Activated CD4-positive, alpha-beta memory T cell treated with anti-CD3 and anti-CD28 coated beads, Interleukin-2, amount 10 ng/mL, durations not matched to agents 7 days and 5 days (primary cell): ENCODE measurements at regions not wholly inside any gene's neighbourhood (a gene's known extent, or its start where the extent isn't known, plus 50 kb on each side); places are given as distances from the start of the nearest gene placed in this dataset.
"Not testable (repeated sequence)": the region's sequence is repeated elsewhere in the genome, so short reads cannot be mapped to it uniquely, and the experiment has no call there.

Experiments
- CTCF ChIA-PET: fragments of 350-600 bp; sonication (Branson Sonifier 250); formaldehyde crosslinking; loops from one replicate; lab custom pipeline; 2021; ENCODE audit warnings: antibody characterized with exemption, inconsistent platforms; lab: Charles Lee
- POLR2A ChIA-PET: fragments of 350-600 bp; sonication (Branson Sonifier 250); formaldehyde crosslinking; loops from one replicate; lab custom pipeline; 2021; ENCODE audit warnings: antibody characterized with exemption; lab: Charles Lee
- DNase-seq: peaks from one replicate; pipeline ENCODE4 v3.0.0-alpha.2; 2020
- H3K27ac Mint-ChIP-seq: one replicate; pipeline ENCODE4 v1.8.0; 2021; ENCODE audit warnings: mild to moderate bottlenecking, mixed read lengths
- H3K27me3 Mint-ChIP-seq: one replicate; pipeline ENCODE4 v1.8.0; 2021; ENCODE audit warnings: mixed read lengths
- H3K36me3 Mint-ChIP-seq: one replicate; pipeline ENCODE4 v1.8.0; 2021; ENCODE audit warnings: low read depth, mixed read lengths
- H3K4me1 Mint-ChIP-seq: one replicate; pipeline ENCODE4 v1.8.0; 2021; ENCODE audit warnings: mixed read lengths
- H3K4me3 Mint-ChIP-seq: one replicate; pipeline ENCODE4 v1.8.0; 2021; ENCODE audit warnings: mild to moderate bottlenecking, mixed read lengths
- H3K9me3 Mint-ChIP-seq: one replicate; pipeline ENCODE4 v1.8.0; 2021; ENCODE audit warnings: mixed read lengths

DNA sequence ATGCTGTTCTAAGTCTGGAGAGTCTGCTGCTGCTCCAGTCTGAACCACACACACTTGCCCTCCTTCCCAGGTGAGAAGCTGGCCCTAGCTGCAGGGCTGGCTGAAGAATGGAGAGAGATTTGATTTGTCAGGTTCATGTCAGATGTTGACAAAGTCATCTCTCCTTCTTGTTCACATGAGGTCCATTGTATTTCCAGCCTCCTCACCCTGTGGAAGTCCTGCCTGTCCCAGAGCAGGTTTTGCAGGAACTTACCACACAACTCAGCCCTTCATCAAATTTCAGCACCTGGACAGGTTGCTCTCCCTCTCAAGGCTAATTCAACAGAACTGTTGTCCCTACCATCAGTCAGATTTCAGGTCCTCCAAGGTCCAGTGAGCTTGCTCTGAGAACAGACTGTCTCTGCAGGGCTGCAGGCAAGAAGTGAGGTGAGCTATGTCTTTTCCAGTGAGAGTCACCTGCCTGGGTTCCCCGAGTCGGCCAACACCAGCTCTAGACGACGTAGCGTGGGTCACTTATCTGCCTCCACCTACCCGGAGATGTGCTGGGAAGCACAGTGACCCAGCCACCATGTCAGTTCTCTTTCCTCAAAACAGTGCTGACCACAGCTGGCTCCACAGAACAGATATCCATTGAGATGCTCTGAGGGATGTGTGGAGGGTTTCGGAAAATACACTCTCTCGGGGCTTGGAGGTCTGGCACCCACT lies 58.0 kb upstream of the CD93 start:
- ChIA-PET POLR2A (interaction anchor here (1.4 kb wide), 1 partner anchor 58 kb away, joined by 4 read pairs; the partner anchor contains the start of gene CD93), CTCF (no interaction called here)
- peaks cover 72% of the 10 kb centered on the region for H3K4me1 Mint-ChIP-seq
- no peak for DNase-seq
- H3K4me3 Mint-ChIP-seq: no peak overlapping the region
- no peaks in the 10 kb centered on the region for H3K36me3 Mint-ChIP-seq
- peaks cover 5% of the 10 kb centered on the region for H3K27me3 Mint-ChIP-seq
- H3K9me3 Mint-ChIP-seq: no peaks in the 10 kb centered on the region
- no peak overlapping the region for H3K27ac Mint-ChIP-seq

DNA sequence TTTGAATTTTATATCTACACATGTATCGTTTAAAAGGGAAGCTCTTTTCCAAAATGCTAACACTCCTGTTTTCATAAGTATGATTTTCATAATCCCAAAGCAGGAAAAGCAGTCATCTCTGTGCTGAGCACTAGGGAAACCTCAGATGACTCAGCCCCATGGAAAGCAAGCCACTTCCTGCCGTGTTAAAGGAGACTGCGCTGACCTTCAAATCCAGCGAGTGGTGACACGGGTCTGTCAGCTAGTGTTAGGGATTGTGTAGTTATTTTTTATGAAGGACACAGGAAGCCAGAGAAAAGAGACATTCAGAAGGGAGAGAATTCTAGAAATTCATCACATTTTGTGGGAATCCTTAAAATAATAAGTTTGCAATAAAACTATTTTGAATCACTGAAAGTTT lies 57.0 kb upstream of the CD93 start:
- Mint-ChIP-seq H3K27ac (peak overlapping the region; percentile 89), H3K4me1 (peaks cover 64% of the 10 kb centered on the region), H3K27me3 (peaks cover 7% of the 10 kb centered on the region), H3K4me3 (no peak overlapping the region), H3K36me3 (no peaks in the 10 kb centered on the region), H3K9me3 (no peaks in the 10 kb centered on the region)
- ChIA-PET CTCF (interaction anchor here (0.8 to 1.3 kb wide), 5 partner anchors 9 to 278 kb away, joined by 3 to 4 read pairs (median 3); partner anchors contain the start of gene NAPB), POLR2A (interaction anchor here (0.8 to 1.5 kb wide), 4 partner anchors 57 to 278 kb away, joined by 3 to 8 read pairs (median 4); partner anchors contain the start of genes CD93 and NAPB)
- peak; percentile 64 for DNase-seq

DNA sequence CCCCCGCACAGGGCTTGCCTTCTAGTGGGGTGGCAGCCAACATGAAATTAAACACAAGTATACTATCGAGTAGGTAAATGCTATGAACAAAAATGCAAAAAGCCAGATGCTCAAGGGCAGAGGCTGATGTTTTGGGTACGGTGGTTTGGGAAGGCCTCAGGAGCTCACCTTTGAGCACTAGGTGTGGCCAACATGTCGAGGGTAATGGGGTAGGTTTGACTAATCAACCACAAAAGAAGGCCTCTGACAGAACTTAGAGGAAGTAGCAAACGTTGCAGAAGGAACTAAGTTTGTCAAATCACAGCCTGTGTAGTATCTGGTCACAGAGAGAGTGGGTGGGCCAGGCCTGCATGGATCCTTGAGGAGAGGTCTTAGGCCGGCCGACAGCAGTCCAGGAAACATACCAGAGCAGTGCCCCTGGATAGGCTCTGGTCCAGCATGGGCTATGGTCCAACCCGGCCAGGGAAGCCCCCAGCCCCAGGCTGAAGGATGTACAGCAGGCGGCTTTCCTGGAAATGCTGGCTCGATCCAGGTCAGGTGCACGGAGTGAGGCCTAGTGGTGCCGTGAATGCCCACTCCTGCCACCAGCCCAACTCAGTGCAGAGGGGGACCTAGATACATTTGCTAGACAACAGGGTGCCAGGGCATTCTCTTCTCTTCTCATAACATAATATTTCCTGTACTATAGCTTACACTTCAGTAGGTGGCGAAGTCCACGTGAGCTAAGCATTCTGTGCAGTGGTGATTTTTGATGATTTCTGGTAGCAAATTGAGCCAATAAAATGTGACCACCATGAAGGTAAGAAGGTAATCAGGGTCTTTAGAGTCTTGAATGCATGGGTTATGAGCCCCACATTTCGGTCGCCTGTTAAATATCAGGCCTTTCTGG lies 56.3 kb upstream of the CD93 start:
- no peaks in the 10 kb centered on the region for H3K9me3 Mint-ChIP-seq
- H3K4me3 Mint-ChIP-seq: peak overlapping the region; percentile 42
- H3K27me3 Mint-ChIP-seq: peaks cover 7% of the 10 kb centered on the region
- POLR2A ChIA-PET: interaction anchor here (0.8 to 1.9 kb wide), 7 partner anchors 9 to 279 kb away, joined by 3 to 8 read pairs (median 4); partner anchors contain the start of genes CD93 and NAPB
- CTCF ChIA-PET: interaction anchor here (0.8 to 1.3 kb wide), 7 partner anchors 10 to 279 kb away, joined by 3 to 4 read pairs (median 3); partner anchors contain the start of gene NAPB
- peak overlapping the region; percentile 89 for H3K27ac Mint-ChIP-seq
- DNase-seq: peak; percentile 66
- no peaks in the 10 kb centered on the region for H3K36me3 Mint-ChIP-seq
- H3K4me1 Mint-ChIP-seq: peaks cover 57% of the 10 kb centered on the region

GRCh38 chr20:23141450-23142161 lies 55.5 kb upstream of the CD93 start:
- ChIA-PET CTCF (interaction anchor here (1.0 to 1.1 kb wide), 3 partner anchors 9 to 24 kb away, joined by 3 read pairs; no protein-coding TSS in a partner anchor), POLR2A (interaction anchor here (0.9 to 1.9 kb wide), 6 partner anchors 8 to 208 kb away, joined by 3 to 8 read pairs (median 4); partner anchors contain the start of gene CD93)
- Mint-ChIP-seq H3K27ac (peak overlapping the region; percentile 89), H3K27me3 (peaks cover 6% of the 10 kb centered on the region), H3K4me1 (peaks cover 49% of the 10 kb centered on the region), H3K9me3 (no peaks in the 10 kb centered on the region), H3K36me3 (no peaks in the 10 kb centered on the region), H3K4me3 (no peak overlapping the region)
- no peak for DNase-seq

DNA sequence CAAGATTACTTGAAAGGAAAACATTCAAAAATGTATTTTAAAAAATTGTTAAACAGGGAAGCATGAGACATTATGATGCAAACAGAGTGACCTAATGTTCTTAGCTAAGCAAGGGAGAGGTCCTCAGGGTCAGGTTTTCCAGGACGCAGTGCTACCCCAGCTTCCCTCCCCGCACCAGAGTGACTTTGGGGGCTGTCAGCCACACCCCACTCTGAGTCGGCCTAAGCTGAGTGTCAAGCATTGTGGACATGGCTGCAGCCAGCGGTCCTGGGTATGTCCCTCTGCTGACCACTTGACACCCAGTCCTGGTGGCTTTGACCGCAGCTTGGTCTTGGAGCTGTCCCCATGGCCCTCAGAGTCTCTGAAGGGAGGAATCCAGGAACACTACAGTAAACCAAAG lies 54.9 kb upstream of the CD93 start:
- ChIA-PET POLR2A (interaction anchor here (1.0 to 1.9 kb wide), 3 partner anchors 9 to 52 kb away, joined by 3 to 4 read pairs (median 3); no protein-coding TSS in a partner anchor), CTCF (no interaction called here)
- DNase-seq: no peak
- Mint-ChIP-seq H3K27me3 (peaks cover 3% of the 10 kb centered on the region), H3K9me3 (no peaks in the 10 kb centered on the region), H3K4me3 (no peak overlapping the region), H3K4me1 (peaks cover 45% of the 10 kb centered on the region), H3K36me3 (no peaks in the 10 kb centered on the region), H3K27ac (no peak overlapping the region)

DNA sequence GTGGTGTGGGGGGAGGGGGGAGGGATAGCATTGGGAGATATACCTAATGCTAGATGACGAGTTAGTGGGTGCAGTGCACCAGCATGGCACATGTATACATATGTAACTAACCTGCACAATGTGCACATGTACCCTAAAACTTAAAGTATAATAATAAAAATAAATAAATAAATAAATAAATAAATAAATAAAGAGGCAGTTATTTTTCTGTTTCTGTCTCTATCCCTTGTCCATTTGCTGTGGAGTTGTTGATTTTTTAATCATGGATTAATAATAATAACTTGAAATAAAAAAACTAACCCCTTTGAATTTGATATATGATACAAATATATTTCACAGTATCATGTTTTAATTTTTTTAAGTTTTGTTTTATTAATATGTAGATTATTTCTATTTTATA lies 53.9 kb upstream of the CD93 start:
- H3K9me3 Mint-ChIP-seq, H3K27ac Mint-ChIP-seq, H3K27me3 Mint-ChIP-seq, DNase-seq, CTCF ChIA-PET, H3K36me3 Mint-ChIP-seq, H3K4me3 Mint-ChIP-seq: not testable (repeated sequence)
- peaks cover 43% of the 10 kb centered on the region for H3K4me1 Mint-ChIP-seq
- POLR2A ChIA-PET: interaction anchor here (1.6 kb wide), 1 partner anchor 10 kb away, joined by 3 read pairs; no protein-coding TSS in a partner anchor

DNA sequence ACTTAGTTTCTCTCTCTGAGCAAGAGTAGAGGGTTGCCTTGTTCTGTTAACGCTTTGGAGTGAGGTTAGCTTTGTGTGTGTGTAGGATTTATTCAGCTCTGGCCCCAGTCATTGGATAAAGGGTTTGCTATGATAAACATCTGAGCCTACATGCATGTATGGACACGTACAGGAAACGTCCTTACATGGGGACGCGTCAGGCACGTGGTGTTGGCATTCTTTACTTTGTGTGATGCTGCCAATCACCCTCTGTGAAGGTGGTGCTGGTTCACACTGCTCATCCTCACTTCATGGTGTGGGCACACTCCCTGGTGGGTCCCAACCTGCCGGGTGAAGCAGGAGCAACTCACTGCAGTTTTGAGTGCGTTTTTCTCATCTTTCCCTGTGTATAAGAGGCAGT lies 53.4 kb upstream of the CD93 start:
- H3K27ac Mint-ChIP-seq: no peak overlapping the region
- no peaks in the 10 kb centered on the region for H3K9me3 Mint-ChIP-seq
- H3K4me1 Mint-ChIP-seq: peaks cover 42% of the 10 kb centered on the region
- no peak overlapping the region for H3K4me3 Mint-ChIP-seq
- POLR2A ChIA-PET: interaction anchor here (1.1 kb wide), 1 partner anchor 14 kb away, joined by 4 read pairs; no protein-coding TSS in a partner anchor
- DNase-seq: no peak
- no peaks in the 10 kb centered on the region for H3K36me3 Mint-ChIP-seq
- peaks cover 4% of the 10 kb centered on the region for H3K27me3 Mint-ChIP-seq
- CTCF ChIA-PET: no interaction called here

GRCh38 chr20:23138682-23139081 lies 52.6 kb upstream of the CD93 start:
- no peak overlapping the region for H3K4me3 Mint-ChIP-seq
- CTCF ChIA-PET: no interaction called here
- peaks cover 6% of the 10 kb centered on the region for H3K27me3 Mint-ChIP-seq
- POLR2A ChIA-PET: interaction anchor here (1.1 kb wide), 1 partner anchor 14 kb away, joined by 4 read pairs; no protein-coding TSS in a partner anchor
- peaks cover 33% of the 10 kb centered on the region for H3K4me1 Mint-ChIP-seq
- no peaks in the 10 kb centered on the region for H3K36me3 Mint-ChIP-seq
- H3K27ac Mint-ChIP-seq: no peak overlapping the region
- DNase-seq: no peak
- no peaks in the 10 kb centered on the region for H3K9me3 Mint-ChIP-seq

GRCh38 chr20:23138226-23138625 lies 52.1 kb upstream of the CD93 start:
- Mint-ChIP-seq H3K36me3 (no peaks in the 10 kb centered on the region), H3K27ac (no peak overlapping the region), H3K9me3 (no peaks in the 10 kb centered on the region), H3K4me1 (peaks cover 30% of the 10 kb centered on the region), H3K27me3 (peaks cover 6% of the 10 kb centered on the region), H3K4me3 (no peak overlapping the region)
- DNase-seq: no peak
- POLR2A ChIA-PET: no interaction called here
- CTCF ChIA-PET: no interaction called here

DNA sequence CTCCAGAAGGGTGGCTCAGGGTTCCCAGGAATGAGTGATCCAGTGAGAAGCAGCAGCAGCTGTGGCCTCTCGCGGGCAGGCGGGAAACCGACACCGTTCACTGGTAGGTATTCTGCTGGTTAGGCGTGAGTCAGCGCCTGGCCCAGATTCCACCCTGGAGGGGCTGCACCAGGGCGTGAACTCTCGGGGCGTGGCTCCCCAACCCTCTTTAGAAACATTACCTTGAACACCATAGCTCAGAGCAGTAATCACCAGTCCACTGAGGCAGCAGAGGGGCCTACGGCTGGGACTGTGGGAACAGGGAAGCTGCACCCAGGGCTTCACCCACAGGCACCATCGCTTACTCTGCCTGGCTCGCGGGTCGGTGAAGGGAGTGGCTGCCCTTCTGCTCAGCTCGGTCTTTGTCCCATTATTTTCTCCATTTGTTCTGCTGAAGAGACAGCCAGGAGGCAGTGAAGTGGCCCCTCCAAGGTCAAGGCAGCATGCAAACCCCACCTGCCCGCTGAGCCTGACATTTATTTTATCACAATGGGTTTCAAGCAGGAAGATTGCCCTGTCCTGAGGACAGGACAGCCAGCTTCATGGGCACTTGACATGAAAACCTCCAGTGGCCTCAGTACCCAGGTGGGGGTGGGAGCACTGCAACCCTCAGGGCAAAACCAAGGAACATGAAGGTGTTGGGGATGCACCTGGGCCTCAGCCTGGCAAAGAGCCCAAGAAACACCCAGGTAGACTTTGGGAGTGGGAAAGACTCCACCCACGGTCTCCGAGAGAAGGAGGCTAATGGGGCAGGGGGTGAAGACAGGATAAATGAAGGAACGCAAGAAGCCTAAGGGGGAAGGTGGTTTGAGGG lies 51.0 kb upstream of the CD93 start:
- Mint-ChIP-seq H3K9me3 (no peaks in the 10 kb centered on the region), H3K4me3 (no peak overlapping the region), H3K36me3 (no peaks in the 10 kb centered on the region), H3K4me1 (peaks cover 26% of the 10 kb centered on the region), H3K27ac (no peak overlapping the region), H3K27me3 (peaks cover 6% of the 10 kb centered on the region)
- CTCF ChIA-PET: no interaction called here
- POLR2A ChIA-PET: interaction anchor here (0.9 kb wide), 1 partner anchor 213 kb away, joined by 3 read pairs; the partner anchor contains the start of gene NXT1
- no peak for DNase-seq

GRCh38 chr20:23135449-23136420 lies 49.6 kb upstream of the CD93 start:
- DNase-seq: no peak

More at GRCh38 chr20:23135449-23136420, 49.6 kb upstream of the CD93 start:
- Mint-ChIP-seq H3K27ac (no peak overlapping the region), H3K9me3 (no peaks in the 10 kb centered on the region), H3K4me1 (peaks cover 17% of the 10 kb centered on the region), H3K4me3 (no peak overlapping the region), H3K27me3 (peaks cover 6% of the 10 kb centered on the region), H3K36me3 (no peaks in the 10 kb centered on the region)
- ChIA-PET POLR2A (interaction anchor here (0.9 kb wide), 1 partner anchor 215 kb away, joined by 3 read pairs; the partner anchor contains the start of gene NXT1), CTCF (no interaction called here)
